CD1c-positive myeloid dendritic cell (primary cell): ENCODE measurements at regions not wholly inside any gene's neighbourhood (a gene's known extent, or its start where the extent isn't known, plus 50 kb on each side); places are given as distances from the start of the nearest gene placed in this dataset.
"Not testable (repeated sequence)": the region's sequence is repeated elsewhere in the genome, so short reads cannot be mapped to it uniquely, and the experiment has no call there.

Experiments
- DNase-seq: peaks from one replicate; pipeline ENCODE4 v3.0.0-alpha.2; 2016; ENCODE audit errors: extremely low spot score

DNA sequence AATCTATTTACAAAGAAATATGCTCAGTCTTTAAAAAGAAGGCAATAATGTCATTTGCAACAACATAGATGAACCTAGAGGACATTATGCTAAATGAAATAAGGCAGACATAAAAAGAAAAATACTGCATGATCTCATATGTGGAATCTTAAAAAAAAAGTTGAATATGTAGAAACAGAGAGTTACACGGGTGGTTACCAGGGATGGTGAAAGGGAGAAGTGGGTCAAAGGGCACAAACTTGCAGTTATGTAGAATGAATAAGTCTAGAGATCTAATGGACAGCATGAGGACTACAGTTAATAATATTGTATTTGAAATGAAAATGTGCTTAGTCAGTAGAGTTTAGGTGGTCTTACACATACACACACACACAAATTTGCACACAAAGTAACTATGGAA, 88.2 kb upstream of the CCDC71L start:
- DNase-seq, result no peak

- no peak for DNase-seq
Measured at GRCh38 chr7:106750773-106751172, 89.8 kb upstream of the CCDC71L start.

DNA sequence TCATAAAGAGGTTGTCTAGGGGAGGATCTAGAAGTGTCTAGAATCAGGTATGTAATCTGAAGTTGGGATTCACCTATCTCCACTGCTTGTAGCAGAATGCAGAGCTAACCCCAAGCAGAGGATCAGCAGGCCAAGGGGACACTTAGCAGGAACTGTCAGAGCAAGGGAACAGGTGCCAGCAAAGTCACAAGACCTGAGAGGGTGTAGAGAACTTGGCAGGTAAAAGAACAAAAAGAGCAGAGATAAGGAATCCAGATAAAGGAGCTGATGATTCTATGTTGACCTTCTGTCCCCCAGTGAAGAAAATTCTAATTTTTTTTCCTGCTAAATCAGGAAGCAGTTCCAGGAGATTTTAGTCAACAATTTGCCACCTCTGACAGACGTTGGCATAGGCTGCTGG, 91.4 kb upstream of the CCDC71L start:
- DNase-seq, result no peak

- not testable (repeated sequence) for DNase-seq
Measured at GRCh38 chr7:106755024-106755423, 94.1 kb upstream of the CCDC71L start.

DNA sequence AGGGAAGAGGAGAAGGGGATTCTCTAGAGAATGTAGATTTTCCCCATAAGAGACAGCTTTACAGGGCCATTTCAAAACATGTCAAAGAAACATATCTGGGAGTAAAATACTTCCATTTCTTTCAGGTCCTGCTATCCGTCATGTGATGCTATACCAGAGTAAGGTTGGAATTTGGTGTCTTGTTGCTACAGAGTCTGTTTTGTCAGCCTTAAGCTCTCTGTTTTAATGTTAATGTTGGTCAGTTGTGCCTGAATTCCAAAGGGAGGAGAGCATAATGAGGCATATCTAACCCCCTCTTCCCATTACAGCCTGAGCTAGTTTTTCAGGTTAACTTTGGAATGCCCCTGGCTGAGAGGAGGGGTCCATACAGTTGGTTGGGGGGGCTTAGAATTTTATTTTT, 94.7 kb upstream of the CCDC71L start:
- DNase-seq, result no peak

DNA sequence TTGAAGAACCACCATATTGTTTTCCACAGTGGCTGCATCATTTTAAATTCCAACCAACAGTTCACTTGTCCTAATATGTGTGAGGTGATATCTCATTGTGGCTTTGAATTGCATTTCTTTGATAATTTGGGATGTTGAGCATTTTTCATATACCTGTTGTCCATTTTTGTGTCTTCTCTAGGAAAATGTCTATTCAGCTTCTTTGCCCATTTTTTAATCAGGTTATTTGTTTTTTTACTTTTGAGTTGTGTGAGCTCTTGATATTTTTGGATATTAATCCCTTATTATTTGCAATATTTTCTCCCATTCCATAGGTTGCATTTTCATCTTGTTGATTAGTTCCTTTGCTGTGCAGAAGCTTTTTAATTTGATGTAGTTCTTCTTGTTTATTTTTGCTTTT, 95.1 kb upstream of the CCDC71L start:
- no peak for DNase-seq

DNA sequence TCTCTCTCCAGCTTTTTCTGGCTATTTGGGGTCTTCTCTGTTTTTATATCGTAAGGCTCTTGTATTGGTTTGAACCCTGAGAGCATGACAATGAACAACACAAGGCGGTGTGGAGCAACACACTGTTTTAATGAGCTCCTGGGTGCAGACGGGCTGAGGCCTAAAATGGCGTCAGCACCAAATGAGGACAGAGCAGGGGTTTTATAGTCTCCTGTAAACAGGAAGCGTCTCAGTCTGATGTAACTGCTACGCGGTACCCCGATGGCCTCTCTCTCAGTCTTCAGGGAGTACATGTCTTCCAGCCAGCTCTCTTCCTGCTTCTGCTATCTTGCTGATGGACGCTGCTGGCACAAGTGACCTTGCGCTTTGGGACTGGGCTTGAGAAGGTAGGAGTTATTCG, 95.9 kb upstream of the CCDC71L start:
- no peak for DNase-seq

DNA sequence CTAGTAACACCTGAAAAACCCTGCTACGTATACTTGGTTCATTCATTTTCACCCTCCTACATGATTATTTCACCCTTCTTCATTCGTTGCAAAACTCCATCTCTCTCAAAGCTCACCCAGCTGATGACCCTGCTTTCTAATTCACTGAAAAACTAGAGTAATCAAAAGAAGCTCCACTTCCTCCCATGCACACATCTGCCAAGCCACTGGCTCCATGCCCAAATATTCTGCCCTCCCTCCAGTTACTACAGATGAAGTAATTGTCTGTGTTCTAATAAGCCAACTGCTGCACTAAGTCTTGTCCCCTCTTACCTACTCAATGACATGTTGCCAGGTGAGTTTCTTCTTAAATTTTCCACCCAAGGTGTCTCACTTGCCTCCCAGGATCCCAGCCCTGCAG, 96.9 kb upstream of the CCDC71L start:
- no peak for DNase-seq

GRCh38 chr7:106762845-106763244, 101.9 kb upstream of the CCDC71L start:
- not testable (repeated sequence) for DNase-seq

DNA sequence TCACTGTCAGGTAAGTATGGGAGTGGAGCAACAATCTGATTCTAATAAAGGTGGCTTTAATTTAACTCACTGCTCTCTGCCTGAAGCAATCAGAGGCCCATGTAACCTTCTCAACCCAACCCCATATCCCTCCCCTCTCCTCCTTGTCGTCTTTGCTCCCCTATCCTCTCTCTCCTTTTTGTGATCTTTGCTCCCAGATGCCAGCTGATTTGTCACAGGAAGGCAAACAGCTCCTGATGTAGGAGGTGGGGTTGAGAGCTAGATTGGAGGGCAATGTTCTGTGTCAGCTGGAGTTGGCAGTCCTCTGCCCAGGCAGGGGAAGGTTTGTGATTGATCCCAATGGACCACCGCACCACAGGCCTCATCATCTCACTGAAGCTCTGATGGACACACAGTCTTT, 101.4 kb upstream of the PIK3CG start:
- no peak for DNase-seq

GRCh38 chr7:106765727-106766355, 99.2 kb upstream of the PIK3CG start:
- DNase-seq, result no peak

- no peak for DNase-seq
Measured at GRCh38 chr7:106766551-106766950, 98.5 kb upstream of the PIK3CG start.

- no peak for DNase-seq
Measured at GRCh38 chr7:106767078-106767477, 98.0 kb upstream of the PIK3CG start.

GRCh38 chr7:106767498-106768323, 97.4 kb upstream of the PIK3CG start:
- peak; percentile 19 for DNase-seq

DNA sequence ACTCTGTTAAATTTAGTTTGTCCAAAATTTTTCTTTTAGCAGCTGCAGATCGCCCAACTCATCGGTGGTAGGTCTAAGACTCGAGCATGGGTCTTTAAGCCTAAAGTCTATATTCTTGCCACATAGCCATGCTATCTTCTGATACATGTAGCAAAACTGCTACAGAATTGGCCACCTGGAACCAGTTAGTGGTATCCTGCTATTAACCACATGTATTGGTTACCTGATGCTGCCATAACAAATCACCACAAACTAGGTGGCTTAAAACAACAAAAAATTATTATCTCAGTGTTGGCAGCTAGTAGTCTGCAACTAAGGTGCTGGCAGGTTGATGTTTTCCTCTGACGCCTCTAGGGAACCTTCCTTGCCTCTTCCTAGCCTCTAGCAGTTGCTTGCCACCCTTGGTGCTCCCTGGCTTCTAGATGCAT, 96.7 kb upstream of the PIK3CG start:
- no peak for DNase-seq

GRCh38 chr7:106770191-106770590, 94.9 kb upstream of the PIK3CG start:
- DNase-seq, result no peak

DNA sequence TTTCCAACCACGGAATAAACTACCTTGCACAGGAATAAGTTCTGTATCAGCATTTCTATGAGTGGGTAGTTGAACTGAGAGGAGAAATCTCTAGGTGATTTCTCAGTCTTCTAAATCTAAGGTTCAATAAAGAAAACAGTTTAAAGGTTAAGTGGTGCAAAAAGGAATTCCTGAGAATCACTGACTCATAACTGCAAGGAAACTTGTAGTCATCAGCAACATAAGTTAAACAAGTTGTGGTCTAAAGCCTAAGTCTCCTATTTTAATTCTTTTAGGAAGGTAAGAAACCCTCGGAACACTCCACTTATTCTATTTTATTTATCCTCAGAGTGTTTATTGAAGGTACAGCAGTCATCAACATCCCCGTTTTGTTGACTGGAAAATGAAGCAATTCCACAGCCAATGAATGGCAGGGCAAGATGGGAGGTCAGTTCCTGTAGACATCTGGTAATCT, 92.4 kb upstream of the PIK3CG start:
- peak; percentile 70 for DNase-seq

GRCh38 chr7:106773228-106773627, 91.9 kb upstream of the PIK3CG start:
- no peak for DNase-seq

- DNase-seq, result no peak
Measured at GRCh38 chr7:106773721-106774120, 91.4 kb upstream of the PIK3CG start.

GRCh38 chr7:106774213-106774767, 90.8 kb upstream of the PIK3CG start:
- DNase-seq, result no peak

DNA sequence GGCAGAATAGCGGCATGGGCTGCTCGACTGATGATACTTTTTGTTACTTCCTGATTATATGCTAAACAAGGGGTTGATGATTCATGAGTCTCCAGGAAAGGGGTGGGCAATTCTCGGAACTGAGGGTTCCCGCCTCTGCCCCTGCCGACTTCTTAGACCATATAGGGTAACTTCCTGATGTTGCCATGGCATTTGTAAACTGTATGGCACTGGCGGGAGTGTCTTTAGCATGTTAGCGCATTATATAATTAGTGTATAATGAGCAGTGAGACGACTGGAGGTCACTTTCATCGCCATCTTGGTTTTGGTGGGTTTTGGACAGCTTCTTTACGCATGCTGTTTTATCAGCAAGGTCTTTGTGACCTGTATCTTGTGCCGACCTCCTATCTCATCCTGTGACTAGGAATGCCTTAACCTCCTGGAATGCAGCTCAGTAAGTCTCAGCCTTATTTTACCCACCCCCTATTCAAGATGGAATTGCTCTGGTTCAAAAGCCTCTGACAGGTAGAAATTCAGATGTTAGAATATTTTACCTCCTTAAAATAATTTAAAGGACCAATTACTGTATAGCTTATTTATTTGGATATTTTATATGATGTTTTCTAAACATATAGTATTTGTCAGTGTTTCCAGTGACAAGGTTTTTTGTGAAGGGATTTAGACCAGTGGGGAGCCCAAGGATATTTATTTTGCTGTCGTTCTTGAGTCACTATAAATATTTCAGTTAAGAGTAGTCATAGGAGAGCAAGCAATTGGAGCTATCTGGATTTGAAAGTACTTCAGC, 90.1 kb upstream of the PIK3CG start:
- DNase-seq, result peak; percentile 91

GRCh38 chr7:106775552-106775936, 89.5 kb upstream of the PIK3CG start:
- DNase-seq, result peak; percentile 73
